IMR-90 (cell line): ENCODE measurements at regions not wholly inside any gene's neighbourhood (a gene's known extent, or its start where the extent isn't known, plus 50 kb on each side); places are given as distances from the start of the nearest gene placed in this dataset.

Source experiments
- CEBPB ChIP-seq: IDR thresholded peaks from 2 replicates; pipeline ENCODE4 v1.6.1; 2012; ENCODE audit warnings: low read depth, low read length, improper control_type of control experiment
- FOS ChIP-seq: fragments of 150-350 bp; IDR thresholded peaks from 2 replicates; pipeline ENCODE4 v1.6.1; 2016; ENCODE audit warnings: low read depth, low read length
- MAZ ChIP-seq: IDR thresholded peaks from 2 replicates; pipeline ENCODE4 v1.6.1; 2012; ENCODE audit warnings: low read depth, mild to moderate bottlenecking, low read length, improper control_type of control experiment, moderate library complexity, borderline replicate concordance
- POLR2A ChIP-seq: IDR thresholded peaks from 2 replicates; pipeline ENCODE4 v1.6.1; 2012; ENCODE audit warnings: mild to moderate bottlenecking, low read depth, low read length
- RAD21 ChIP-seq: IDR thresholded peaks from 2 replicates; pipeline ENCODE4 v1.6.1; 2012; ENCODE audit warnings: low read length, improper control_type of control experiment
- RFX5 ChIP-seq: IDR thresholded peaks from 2 replicates; pipeline ENCODE4 v1.8.0; 2012; ENCODE audit warnings: low read depth, mild to moderate bottlenecking, low read length, moderate library complexity
- TF ChIP-seq, protein P1 (sequence below): fragments of 150-350 bp; IDR thresholded peaks from 2 replicates; pipeline ENCODE4 v1.6.1; 2017; ENCODE audit warnings: mild to moderate bottlenecking, antibody characterized with exemption, low read length, low read depth
- TF ChIP-seq, protein P2 (sequence below): conservative IDR thresholded peaks from 2 replicates; pipeline ENCODE4 v1.5.1; 2012; ENCODE audit warnings: mild to moderate bottlenecking, low read depth, low read length, improper control_type of control experiment

DNA sequence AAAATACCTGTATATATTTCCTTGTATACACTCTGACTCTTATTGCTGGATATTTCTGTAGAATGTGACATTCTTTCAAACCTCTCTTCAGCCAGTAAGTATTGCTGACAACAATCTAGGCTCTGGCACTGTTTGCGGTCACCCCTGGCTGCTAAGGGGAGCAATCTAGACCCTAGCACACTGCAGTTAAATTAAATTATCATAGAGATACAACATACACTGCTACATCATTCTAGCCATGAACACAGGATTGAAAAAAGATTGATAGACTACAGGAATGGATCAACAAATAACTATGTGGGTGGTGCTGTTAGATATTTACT lies 108.7 kb upstream of the MEIS2 start:
- TF ChIP-seq, protein P1, sequence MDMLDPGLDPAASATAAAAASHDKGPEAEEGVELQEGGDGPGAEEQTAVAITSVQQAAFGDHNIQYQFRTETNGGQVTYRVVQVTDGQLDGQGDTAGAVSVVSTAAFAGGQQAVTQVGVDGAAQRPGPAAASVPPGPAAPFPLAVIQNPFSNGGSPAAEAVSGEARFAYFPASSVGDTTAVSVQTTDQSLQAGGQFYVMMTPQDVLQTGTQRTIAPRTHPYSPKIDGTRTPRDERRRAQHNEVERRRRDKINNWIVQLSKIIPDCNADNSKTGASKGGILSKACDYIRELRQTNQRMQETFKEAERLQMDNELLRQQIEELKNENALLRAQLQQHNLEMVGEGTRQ: no peak
- TF ChIP-seq CEBPB (no peak), RFX5 (no peak), RAD21 (no peak), POLR2A (no peak), MAZ (no peak), FOS (no peak)
- TF ChIP-seq, protein P2, sequence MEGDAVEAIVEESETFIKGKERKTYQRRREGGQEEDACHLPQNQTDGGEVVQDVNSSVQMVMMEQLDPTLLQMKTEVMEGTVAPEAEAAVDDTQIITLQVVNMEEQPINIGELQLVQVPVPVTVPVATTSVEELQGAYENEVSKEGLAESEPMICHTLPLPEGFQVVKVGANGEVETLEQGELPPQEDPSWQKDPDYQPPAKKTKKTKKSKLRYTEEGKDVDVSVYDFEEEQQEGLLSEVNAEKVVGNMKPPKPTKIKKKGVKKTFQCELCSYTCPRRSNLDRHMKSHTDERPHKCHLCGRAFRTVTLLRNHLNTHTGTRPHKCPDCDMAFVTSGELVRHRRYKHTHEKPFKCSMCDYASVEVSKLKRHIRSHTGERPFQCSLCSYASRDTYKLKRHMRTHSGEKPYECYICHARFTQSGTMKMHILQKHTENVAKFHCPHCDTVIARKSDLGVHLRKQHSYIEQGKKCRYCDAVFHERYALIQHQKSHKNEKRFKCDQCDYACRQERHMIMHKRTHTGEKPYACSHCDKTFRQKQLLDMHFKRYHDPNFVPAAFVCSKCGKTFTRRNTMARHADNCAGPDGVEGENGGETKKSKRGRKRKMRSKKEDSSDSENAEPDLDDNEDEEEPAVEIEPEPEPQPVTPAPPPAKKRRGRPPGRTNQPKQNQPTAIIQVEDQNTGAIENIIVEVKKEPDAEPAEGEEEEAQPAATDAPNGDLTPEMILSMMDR: no peak
